ENCODE measurements at regions not wholly inside any gene's neighbourhood (a gene's known extent, or its start where the extent isn't known, plus 50 kb on each side); places are given as distances from the start of the nearest gene placed in this dataset.

GRCh38 chr3:106575029-106575428 lies 706.2 kb upstream of the CBLB start:
- no peak for ATAC-seq
- no peak for DNase-seq
- intact Hi-C loops (cut with DNase I) = no loop called here

- ATAC-seq = no peak
- no peak for DNase-seq
- intact Hi-C loops (cut with DNase I) = no loop called here
These were observed 708.4 kb upstream of the CBLB start for GRCh38 chr3:106577241-106577640.

GRCh38 chr3:106578911-106579310 lies 710.1 kb upstream of the CBLB start:
- intact Hi-C loops (cut with DNase I) = no loop called here
- DNase-seq = no peak

GRCh38 chr3:106582151-106582550 lies 713.3 kb upstream of the CBLB start:
- DNase-seq (no peak), ATAC-seq (no peak)
- intact Hi-C loops (cut with DNase I) = no loop called here

More at GRCh38 chr3:106578911-106579310, 710.1 kb upstream of the CBLB start:
- no peak for ATAC-seq

- ATAC-seq (no peak), DNase-seq (no peak)
- intact Hi-C loops (cut with DNase I) = no loop called here
These were observed 718.7 kb upstream of the CBLB start for GRCh38 chr3:106587551-106587950.

GRCh38 chr3:106588739-106589138 lies 719.9 kb upstream of the CBLB start:
- intact Hi-C loops (cut with DNase I) = no loop called here
- ATAC-seq (no peak), DNase-seq (no peak)

GRCh38 chr3:106589311-106589942 lies 720.6 kb upstream of the CBLB start:
- intact Hi-C loops (cut with DNase I) = no loop called here
- ATAC-seq (no peak), DNase-seq (no peak)

GRCh38 chr3:106590216-106590615 lies 721.4 kb upstream of the CBLB start:
- intact Hi-C loops (cut with DNase I) = no loop called here
- ATAC-seq (no peak), DNase-seq (no peak)

GRCh38 chr3:106593381-106593780 lies 724.6 kb upstream of the CBLB start:
- intact Hi-C loops (cut with DNase I) = no loop called here
- no peak for DNase-seq
- no peak for ATAC-seq

GRCh38 chr3:106609666-106610301 lies 741.0 kb upstream of the CBLB start:
- intact Hi-C loops (cut with DNase I) = loop anchor here (5.0 to 10.0 kb wide), 2 partner anchors 455 to 922 kb away; no protein-coding TSS in a partner anchor
- DNase-seq = peak; percentile 24

GRCh38 chr3:106610362-106610959 lies 741.6 kb upstream of the CBLB start:
- intact Hi-C loops (cut with DNase I) = loop anchor here (5.0 to 10.0 kb wide), 2 partner anchors 454 to 923 kb away; no protein-coding TSS in a partner anchor
- DNase-seq = no peak
- no peak for ATAC-seq

More at GRCh38 chr3:106609666-106610301, 741.0 kb upstream of the CBLB start:
- peak; percentile 85 to 89 for ATAC-seq

GRCh38 chr3:106611116-106611515 lies 742.3 kb upstream of the CBLB start:
- no peak for ATAC-seq
- no peak for DNase-seq
- intact Hi-C loops (cut with DNase I) = loop anchor here (5.0 to 10.0 kb wide), 2 partner anchors 454 to 924 kb away; no protein-coding TSS in a partner anchor

- intact Hi-C loops (cut with DNase I) = loop anchor here (5.0 to 10.0 kb wide), 2 partner anchors 453 to 925 kb away; no protein-coding TSS in a partner anchor
- DNase-seq (no peak), ATAC-seq (no peak)
These were observed 743.0 kb upstream of the CBLB start for GRCh38 chr3:106611841-106612240.

GRCh38 chr3:106616556-106616955 lies 747.7 kb upstream of the CBLB start:
- intact Hi-C loops (cut with DNase I) = loop anchor here in 1 of 2 donors (10.0 kb wide), 1 partner anchor 448 kb away; no protein-coding TSS in a partner anchor
- ATAC-seq (no peak), DNase-seq (no peak)

GRCh38 chr3:106617276-106617675 lies 748.5 kb upstream of the CBLB start:
- ATAC-seq (no peak), DNase-seq (no peak)
- intact Hi-C loops (cut with DNase I) = loop anchor here in 1 of 2 donors (10.0 kb wide), 1 partner anchor 448 kb away; no protein-coding TSS in a partner anchor

- intact Hi-C loops (cut with DNase I) = no loop called here
- DNase-seq (no peak), ATAC-seq (no peak)
These were observed 751.8 kb upstream of the CBLB start for GRCh38 chr3:106620646-106621045.

GRCh38 chr3:106624154-106624553 lies 753.1 kb upstream of the CCDC54 start:
- intact Hi-C loops (cut with DNase I) = no loop called here
- no peak for DNase-seq
- ATAC-seq = no peak

GRCh38 chr3:106628407-106628806 lies 748.8 kb upstream of the CCDC54 start:
- intact Hi-C loops (cut with DNase I) = no loop called here
- DNase-seq (no peak), ATAC-seq (no peak)

GRCh38 chr3:106629215-106629832 lies 747.9 kb upstream of the CCDC54 start:
- intact Hi-C loops (cut with DNase I) = no loop called here
- ATAC-seq (no peak), DNase-seq (no peak)

Measured in left cardiac atrium (tissue), 4 donors.